Trophoblast cell (in vitro differentiated cells and primary cell): ENCODE measurements at regions not wholly inside any gene's neighbourhood (a gene's known extent, or its start where the extent isn't known, plus 50 kb on each side); places are given as distances from the start of the nearest gene placed in this dataset.

ENCODE experiments used
- DNase-seq, 2 donors: peaks; one replicate each; pipeline ENCODE4 v3.0.0-alpha.2; 2016
- H2AFZ ChIP-seq: 2 replicates; pipeline ENCODE4 v1.6.1; 2013; ENCODE audit warnings: low read length, moderate library complexity, mild to moderate bottlenecking; ENCODE audit not compliant: insufficient read depth, poor library complexity
- H2AK5ac ChIP-seq: 2 replicates; pipeline ENCODE4 v1.6.1; 2013; ENCODE audit warnings: mild to moderate bottlenecking, low read length
- H2BK120ac ChIP-seq: 2 replicates; pipeline ENCODE4 v1.6.1; 2013; ENCODE audit warnings: low read length, mild to moderate bottlenecking, moderate library complexity; ENCODE audit not compliant: insufficient read depth, poor library complexity
- H2BK12ac ChIP-seq: 2 replicates; pipeline ENCODE4 v1.6.1; 2013; ENCODE audit warnings: mild to moderate bottlenecking, low read length, moderate library complexity
- H2BK5ac ChIP-seq: 2 replicates; pipeline ENCODE4 v1.6.1; 2013; ENCODE audit warnings: low read length, low read depth, moderate library complexity, mild to moderate bottlenecking; ENCODE audit not compliant: poor library complexity
- H3K14ac ChIP-seq: 2 replicates; pipeline ENCODE4 v1.6.1; 2013; ENCODE audit warnings: mild to moderate bottlenecking, low read length
- H3K18ac ChIP-seq: 2 replicates; pipeline ENCODE4 v1.6.1; 2013; ENCODE audit warnings: mild to moderate bottlenecking, low read length
- H3K23ac ChIP-seq: 2 replicates; pipeline ENCODE4 v1.6.1; 2013; ENCODE audit warnings: low read length
- H3K27ac ChIP-seq: 2 replicates; pipeline ENCODE4 v1.5.1; 2013; ENCODE audit warnings: low read depth, mild to moderate bottlenecking, inconsistent platforms, low read length, moderate library complexity
- H3K27me3 ChIP-seq: 2 replicates; pipeline ENCODE4 v1.6.1; 2013; ENCODE audit warnings: inconsistent platforms, mild to moderate bottlenecking, low read length, moderate library complexity; ENCODE audit not compliant: insufficient read depth
- H3K36me3 ChIP-seq, 2 experiments: 1 replicate in 1 of 2; 2 replicates in 1 of 2; pipeline ENCODE4 v1.6.1; 2013; ENCODE audit warnings: low read length in 2 of 2, mild to moderate bottlenecking in 2 of 2, moderate library complexity in 1 of 2; ENCODE audit not compliant: insufficient read depth in 2 of 2, control insufficient read depth in 1 of 2
- H3K4ac ChIP-seq: 2 replicates; pipeline ENCODE4 v1.6.1; 2013; ENCODE audit warnings: low read depth, mild to moderate bottlenecking, low read length, moderate library complexity
- H3K4me1 ChIP-seq, 2 experiments: 1 replicate in 1 of 2; 2 replicates in 1 of 2; pipeline ENCODE4 v1.6.1; 2013; ENCODE audit warnings: low read length in 2 of 2, mild to moderate bottlenecking in 2 of 2, moderate library complexity in 1 of 2; ENCODE audit not compliant: insufficient read depth in 2 of 2, control insufficient read depth in 1 of 2
- H3K4me2 ChIP-seq: 2 replicates; pipeline ENCODE4 v1.6.1; 2013; ENCODE audit warnings: inconsistent platforms, mild to moderate bottlenecking, low read length, moderate library complexity
- H3K4me3 ChIP-seq: 2 replicates; pipeline ENCODE4 v1.5.1; 2013; ENCODE audit warnings: mild to moderate bottlenecking, low read depth, low read length, inconsistent platforms
- H3K79me1 ChIP-seq: one replicate; pipeline ENCODE4 v1.6.1; 2013; ENCODE audit warnings: low read length
- H3K79me2 ChIP-seq: 2 replicates; pipeline ENCODE4 v1.6.1; 2013; ENCODE audit warnings: low read length, mild to moderate bottlenecking; ENCODE audit not compliant: control insufficient read depth, insufficient read depth, poor library complexity
- H3K9ac ChIP-seq: 2 replicates; pipeline ENCODE4 v1.6.1; 2013; ENCODE audit warnings: mild to moderate bottlenecking, low read length
- H3K9me3 ChIP-seq: 2 replicates; pipeline ENCODE4 v1.6.1; 2013; ENCODE audit warnings: low read depth, mild to moderate bottlenecking, control low read depth, inconsistent platforms, low read length; ENCODE audit not compliant: insufficient read depth
- H4K12ac ChIP-seq: 2 replicates; pipeline ENCODE4 v1.6.1; 2013; ENCODE audit warnings: low read depth, mild to moderate bottlenecking, low read length, moderate library complexity
- H4K8ac ChIP-seq: 2 replicates; pipeline ENCODE4 v1.6.1; 2013; ENCODE audit warnings: low read depth, mild to moderate bottlenecking, low read length, moderate library complexity
- H4K91ac ChIP-seq: one replicate; pipeline ENCODE4 v1.6.1; 2013; ENCODE audit warnings: low read depth, mild to moderate bottlenecking, low read length, moderate library complexity
- WGBS: extraction: QIAGEN DNeasy Blood & Tissue Kit; methylation state at CpG from one replicate; pipeline ENCODE4 v1.1.7; 2013; ENCODE audit warnings: missing lambda C conversion rate; ENCODE audit not compliant: insufficient read length, insufficient coverage; ENCODE audit errors: extremely low coverage; 5-methylcytosine and 5-hydroxymethylcytosine counted together

GRCh38 chr11:133595998-133596590, 63.8 kb upstream of the OPCML start:
- H3K14ac ChIP-seq = no peak overlapping the region
- H4K91ac ChIP-seq = no peak overlapping the region
- no peak overlapping the region for H2AFZ ChIP-seq
- H2AK5ac ChIP-seq = no peak overlapping the region
- H3K23ac ChIP-seq = no peak overlapping the region
- no peak overlapping the region for H2BK5ac ChIP-seq
- no peak overlapping the region for H4K8ac ChIP-seq
- no peak overlapping the region for H3K18ac ChIP-seq
- no peaks in the 10 kb centered on the region for H3K9me3 ChIP-seq
- H3K9ac ChIP-seq = no peak overlapping the region
- H3K36me3 ChIP-seq = no peaks in the 10 kb centered on the region
- no CpG with 5 or more reads among the region's 21 CpGs for WGBS
- H2BK120ac ChIP-seq = no peak overlapping the region
- no peak overlapping the region for H3K4me2 ChIP-seq
- H3K4ac ChIP-seq = no peak overlapping the region
- no peak overlapping the region for H4K12ac ChIP-seq
- H3K4me3 ChIP-seq = no peak overlapping the region
- DNase-seq = no peak
- no peaks in the 10 kb centered on the region for H3K4me1 ChIP-seq
- H3K79me2 ChIP-seq = no peaks in the 10 kb centered on the region
- no peaks in the 10 kb centered on the region for H3K79me1 ChIP-seq
- no peak overlapping the region for H3K27ac ChIP-seq
- no peaks in the 10 kb centered on the region for H3K27me3 ChIP-seq
- no peak overlapping the region for H2BK12ac ChIP-seq

- Histone ChIP-seq H4K8ac (no peak overlapping the region), H3K23ac (no peak overlapping the region), H2BK12ac (no peak overlapping the region), H3K79me2 (no peaks in the 10 kb centered on the region), H3K14ac (no peak overlapping the region), H3K36me3 (no peaks in the 10 kb centered on the region), H3K9ac (no peak overlapping the region), H3K4me2 (no peak overlapping the region), H4K91ac (no peak overlapping the region), H3K4ac (no peak overlapping the region), H3K18ac (no peak overlapping the region), H3K4me1 (no peaks in the 10 kb centered on the region), H3K79me1 (no peaks in the 10 kb centered on the region), H2AFZ (no peak overlapping the region), H3K4me3 (no peak overlapping the region), H2BK5ac (no peak overlapping the region), H2AK5ac (no peak overlapping the region), H3K27ac (no peak overlapping the region), H4K12ac (no peak overlapping the region), H3K27me3 (no peaks in the 10 kb centered on the region), H3K9me3 (no peaks in the 10 kb centered on the region), H2BK120ac (no peak overlapping the region)
- DNase-seq = no peak
- no CpG with 5 or more reads among the region's 2 CpGs for WGBS
These were observed 60.7 kb upstream of the OPCML start for GRCh38 chr11:133593036-133593435.

- Histone ChIP-seq H4K12ac (no peak overlapping the region), H2BK5ac (no peak overlapping the region), H3K23ac (no peak overlapping the region), H3K9me3 (no peaks in the 10 kb centered on the region), H2AK5ac (no peak overlapping the region), H3K4me1 (no peaks in the 10 kb centered on the region), H3K4me2 (no peak overlapping the region), H3K36me3 (no peaks in the 10 kb centered on the region), H3K4me3 (no peak overlapping the region), H4K91ac (no peak overlapping the region), H3K18ac (no peak overlapping the region), H3K27me3 (no peaks in the 10 kb centered on the region), H3K14ac (no peak overlapping the region), H3K9ac (no peak overlapping the region), H2AFZ (no peak overlapping the region), H2BK12ac (no peak overlapping the region), H4K8ac (no peak overlapping the region), H2BK120ac (no peak overlapping the region), H3K79me1 (no peaks in the 10 kb centered on the region), H3K79me2 (no peaks in the 10 kb centered on the region), H3K27ac (no peak overlapping the region), H3K4ac (no peak overlapping the region)
- 100% methylated on average over 3 of the region's 5 CpGs for WGBS
- no peak for DNase-seq
These were observed 54.7 kb upstream of the OPCML start for GRCh38 chr11:133586903-133587517.

GRCh38 chr11:133582750-133583149, 50.4 kb upstream of the OPCML start:
- Histone ChIP-seq H3K27me3 (no peaks in the 10 kb centered on the region), H3K4me1 (no peaks in the 10 kb centered on the region), H4K8ac (no peak overlapping the region), H4K91ac (no peak overlapping the region), H3K79me1 (no peaks in the 10 kb centered on the region), H2AFZ (no peak overlapping the region), H3K79me2 (no peaks in the 10 kb centered on the region), H3K4ac (no peak overlapping the region), H3K4me3 (no peak overlapping the region), H2AK5ac (no peak overlapping the region), H3K4me2 (no peak overlapping the region), H2BK5ac (no peak overlapping the region), H3K27ac (no peak overlapping the region), H3K36me3 (no peaks in the 10 kb centered on the region), H3K14ac (no peak overlapping the region), H3K9me3 (no peaks in the 10 kb centered on the region), H2BK12ac (no peak overlapping the region), H3K18ac (no peak overlapping the region), H2BK120ac (no peak overlapping the region), H3K23ac (no peak overlapping the region), H4K12ac (no peak overlapping the region), H3K9ac (no peak overlapping the region)
- WGBS = no CpG with 5 or more reads among the region's 7 CpGs
- DNase-seq = no peak
